KMS-11 (cell line): ENCODE measurements at regions not wholly inside any gene's neighbourhood (a gene's known extent, or its start where the extent isn't known, plus 50 kb on each side); places are given as distances from the start of the nearest gene placed in this dataset.

Experiments
- H2AFZ ChIP-seq: fragments of 200-600 bp; sonication (generic); 2 replicates; pipeline ENCODE4 v1.6.1; 2016; ENCODE audit warnings: antibody characterized with exemption, mixed run types, low read depth
- H3K27ac ChIP-seq: fragments of 200-600 bp; sonication (generic); 2 replicates; pipeline ENCODE4 v1.6.1; 2016; ENCODE audit warnings: mild to moderate bottlenecking, mixed run types
- H3K27me3 ChIP-seq: fragments of 200-600 bp; sonication (generic); 2 replicates; pipeline ENCODE4 v1.6.1; 2017; ENCODE audit warnings: mild to moderate bottlenecking, low read depth, mixed run types, moderate library complexity; ENCODE audit not compliant: insufficient read depth
- H3K36me3 ChIP-seq: fragments of 200-600 bp; sonication (generic); 2 replicates; pipeline ENCODE4 v1.6.1; 2017; ENCODE audit warnings: mild to moderate bottlenecking, mixed run types; ENCODE audit not compliant: insufficient read depth
- H3K4me1 ChIP-seq: fragments of 200-600 bp; sonication (generic); 2 replicates; pipeline ENCODE4 v1.6.1; 2016; ENCODE audit warnings: mild to moderate bottlenecking, low read depth, mixed run types; ENCODE audit not compliant: poor library complexity, severe bottlenecking
- H3K4me2 ChIP-seq: fragments of 200-600 bp; sonication (generic); 2 replicates; pipeline ENCODE4 v1.7.0; 2016; ENCODE audit warnings: mild to moderate bottlenecking, mixed run types
- H3K4me3 ChIP-seq: fragments of 200-600 bp; sonication (generic); IDR thresholded peaks from 2 replicates; pipeline ENCODE4 v1.6.1; 2017; ENCODE audit warnings: low read depth, low read length, mixed read lengths; ENCODE audit not compliant: insufficient read depth
- H3K79me2 ChIP-seq: fragments of 200-600 bp; sonication (generic); 2 replicates; pipeline ENCODE4 v1.6.1; 2016; ENCODE audit warnings: low read depth, mixed run types; ENCODE audit not compliant: insufficient read depth
- H3K9ac ChIP-seq: fragments of 200-600 bp; sonication (generic); 2 replicates; pipeline ENCODE4 v1.6.1; 2016; ENCODE audit warnings: mild to moderate bottlenecking, mixed run types
- H4K20me1 ChIP-seq: fragments of 200-600 bp; sonication (generic); 2 replicates; pipeline ENCODE4 v1.6.1; 2016; ENCODE audit warnings: mild to moderate bottlenecking, mixed run types; ENCODE audit not compliant: insufficient read depth
- CTCF ChIP-seq: fragments of 200-600 bp; sonication (generic); conservative IDR thresholded peaks from 2 replicates; pipeline ENCODE4 v1.6.1; 2017; ENCODE audit warnings: low read depth, mild to moderate bottlenecking, antibody characterized with exemption, low read length, moderate library complexity, mixed read lengths

DNA sequence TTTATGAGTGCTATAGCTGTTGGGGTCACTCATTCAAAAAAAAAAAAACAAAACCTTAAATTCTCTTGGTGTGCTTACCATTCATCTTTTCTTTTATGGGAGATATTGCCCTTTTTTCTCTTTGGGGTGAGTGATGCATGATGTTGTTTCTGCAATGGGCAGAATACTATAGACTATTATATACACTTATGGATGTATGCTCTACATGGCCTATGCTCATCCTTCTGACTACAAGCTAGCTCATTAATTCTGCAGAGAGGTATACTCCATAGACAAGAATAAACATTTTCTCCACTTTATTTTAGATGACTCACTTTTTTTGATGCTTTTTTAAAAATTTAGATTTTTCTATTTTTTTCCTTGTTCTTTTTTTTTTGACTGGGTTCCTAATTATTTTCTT lies 160.3 kb upstream of the ANK2 start:
- Histone ChIP-seq H3K27ac (no peak overlapping the region), H3K4me2 (0 out of 2 replicates have a peak overlapping the region, but pooled peaks have one; percentile 12), H3K27me3 (no peaks in the 10 kb centered on the region), H3K4me3 (no peak overlapping the region), H4K20me1 (no peaks in the 10 kb centered on the region), H2AFZ (no peak overlapping the region), H3K4me1 (no peaks in the 10 kb centered on the region), H3K79me2 (no peaks in the 10 kb centered on the region), H3K9ac (no peak overlapping the region), H3K36me3 (no peaks in the 10 kb centered on the region)
- no peak for TF ChIP-seq CTCF

GRCh38 chr4:112889619-112890527 lies 159.6 kb upstream of the ANK2 start:
- H2AFZ ChIP-seq: peak overlapping the region; percentile 24; the same call in 1 of the 2 replicates
- H3K4me3 ChIP-seq: no peak overlapping the region
- H3K27ac ChIP-seq: no peak overlapping the region
- H3K9ac ChIP-seq: no peak overlapping the region
- H3K4me1 ChIP-seq: no peaks in the 10 kb centered on the region
- peak overlapping the region; percentile 12; the same call in 1 of the 2 replicates for H3K4me2 ChIP-seq
- H3K79me2 ChIP-seq: no peaks in the 10 kb centered on the region
- no peak for TF ChIP-seq CTCF
- H4K20me1 ChIP-seq: no peaks in the 10 kb centered on the region
- H3K27me3 ChIP-seq: no peaks in the 10 kb centered on the region
- no peaks in the 10 kb centered on the region for H3K36me3 ChIP-seq

DNA sequence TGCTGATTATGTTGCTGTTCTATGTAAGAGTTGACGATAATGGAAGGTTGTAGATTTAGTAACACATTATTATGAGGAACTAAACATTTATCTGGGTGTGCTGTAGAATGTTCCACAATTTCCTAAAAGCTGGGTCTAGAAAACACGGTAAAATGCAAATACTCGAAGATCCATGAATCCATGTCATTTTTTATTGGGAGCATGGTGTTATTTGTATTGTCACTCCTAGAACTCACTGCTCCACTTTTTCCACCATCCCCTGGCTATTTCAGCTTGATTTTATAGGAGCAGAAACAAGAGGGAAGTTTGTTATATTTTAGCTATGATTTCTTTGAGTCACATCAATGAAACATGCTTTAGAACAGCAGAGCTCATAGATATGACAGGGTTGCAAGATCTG lies 155.0 kb upstream of the ANK2 start:
- Histone ChIP-seq H4K20me1 (no peaks in the 10 kb centered on the region), H3K36me3 (no peaks in the 10 kb centered on the region), H3K4me3 (no peak overlapping the region), H2AFZ (no peak overlapping the region), H3K9ac (no peak overlapping the region), H3K4me1 (no peaks in the 10 kb centered on the region), H3K79me2 (no peaks in the 10 kb centered on the region), H3K27ac (no peak overlapping the region), H3K27me3 (no peaks in the 10 kb centered on the region), H3K4me2 (no peak overlapping the region)
- no peak for TF ChIP-seq CTCF

GRCh38 chr4:112894951-112895350 lies 154.5 kb upstream of the ANK2 start:
- H3K4me2 ChIP-seq: no peak overlapping the region
- no peaks in the 10 kb centered on the region for H3K4me1 ChIP-seq
- H3K27ac ChIP-seq: no peak overlapping the region
- no peak overlapping the region for H3K9ac ChIP-seq
- H3K36me3 ChIP-seq: no peaks in the 10 kb centered on the region
- no peak overlapping the region for H2AFZ ChIP-seq
- H4K20me1 ChIP-seq: no peaks in the 10 kb centered on the region
- no peak for TF ChIP-seq CTCF
- no peak overlapping the region for H3K4me3 ChIP-seq
- H3K79me2 ChIP-seq: no peaks in the 10 kb centered on the region
- no peaks in the 10 kb centered on the region for H3K27me3 ChIP-seq
